NCI-H510A treated with DMSO at 0.1 percent for 48 hours (cell line): ENCODE measurements at regions not wholly inside any gene's neighbourhood (a gene's known extent, or its start where the extent isn't known, plus 50 kb on each side); places are given as distances from the start of the nearest gene placed in this dataset.

ENCODE experiments used
- DNase-seq: peaks from one replicate; lab custom pipeline; 2025; lab: John Stamatoyannopoulos, UW

DNA sequence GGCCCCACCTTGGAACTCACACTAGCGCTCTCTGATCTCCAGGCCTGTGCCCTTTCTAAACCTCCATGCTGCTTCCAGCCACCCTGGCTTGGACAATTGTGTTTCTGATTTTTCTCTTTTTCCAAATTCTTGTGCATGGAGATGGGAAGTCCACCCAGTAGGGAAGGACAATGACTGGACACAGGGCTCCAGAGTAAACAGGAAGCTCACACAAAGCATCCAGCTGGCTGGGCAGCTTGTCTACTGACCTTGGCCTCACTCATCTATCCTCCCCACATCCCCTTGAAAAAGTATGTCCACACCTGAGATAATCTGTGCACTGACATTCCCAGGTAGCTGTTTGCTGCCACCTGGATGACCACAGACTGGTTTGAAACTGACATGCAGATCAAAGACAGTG lies 331.2 kb upstream of the MAF start:
- DNase-seq = no peak

DNA sequence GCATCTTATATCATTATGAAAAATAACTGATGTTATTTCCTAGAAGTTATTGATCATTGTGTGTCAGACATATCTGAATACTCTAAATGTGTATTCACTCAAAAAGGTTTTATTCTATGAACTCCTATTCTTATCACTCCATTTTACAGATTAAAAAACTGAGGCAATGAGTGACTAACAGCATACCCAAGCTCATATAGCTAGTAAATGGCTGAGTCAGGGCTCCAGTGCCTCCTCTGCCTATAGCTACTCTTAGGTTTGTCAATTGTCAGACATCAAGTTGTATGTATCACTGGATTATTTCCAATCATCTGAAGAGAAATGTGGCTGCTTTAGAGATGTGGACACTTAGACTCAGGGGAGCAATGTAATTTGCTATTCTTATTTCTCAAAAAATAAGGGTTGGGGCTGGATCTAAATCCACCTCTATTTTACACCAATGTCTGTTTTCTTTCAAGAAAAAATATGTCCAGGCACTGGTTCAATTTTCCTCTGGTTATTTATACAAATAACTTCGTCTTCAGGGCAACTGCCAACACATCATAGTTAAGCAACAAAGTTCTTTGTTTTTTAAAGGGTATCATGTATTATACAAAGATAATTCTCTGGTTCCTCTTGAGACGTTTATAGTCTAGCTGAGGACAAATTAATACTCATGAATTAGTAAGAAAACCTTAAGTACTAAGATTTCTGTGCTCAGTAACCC lies 328.9 kb upstream of the MAF start:
- no peak for DNase-seq

- DNase-seq = no peak
Measured at GRCh38 chr16:79928142-79928873, 327.8 kb upstream of the MAF start.

DNA sequence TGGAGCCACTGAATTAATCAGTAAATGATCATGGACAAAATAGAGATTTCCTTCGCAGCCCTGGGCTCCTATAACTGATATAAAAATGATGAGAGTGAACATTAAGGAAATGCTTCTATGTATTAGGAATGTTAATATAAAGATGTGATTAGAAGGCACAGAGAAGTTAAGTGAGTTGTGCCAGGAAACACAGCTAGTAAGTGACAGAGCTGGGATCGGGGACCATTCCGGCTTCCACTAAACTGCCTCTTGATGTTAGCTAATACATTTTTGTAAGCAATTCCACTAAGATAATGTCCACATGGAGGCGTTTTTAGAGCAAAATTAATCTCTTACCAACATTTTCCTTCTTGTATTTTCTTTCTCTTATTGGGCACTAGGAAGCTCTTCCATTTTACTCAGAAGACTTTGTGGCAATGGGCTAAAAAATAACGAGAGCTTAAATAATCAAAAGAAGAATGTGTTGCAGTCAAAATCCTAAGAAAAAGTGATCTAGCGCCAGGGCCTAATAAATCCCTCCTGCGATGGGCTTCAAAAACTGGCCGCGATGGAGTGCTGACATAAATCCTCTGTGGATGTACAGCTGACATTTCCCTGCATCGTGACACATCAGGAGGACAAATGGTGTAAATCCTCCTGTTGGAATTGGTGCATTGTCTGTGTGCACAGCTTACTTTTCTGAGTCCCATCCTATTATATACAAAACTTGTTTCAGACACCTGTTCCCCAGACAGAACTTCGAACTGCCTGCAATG lies 326.1 kb upstream of the MAF start:
- no peak for DNase-seq

- no peak for DNase-seq
Measured at GRCh38 chr16:79923431-79923830, 322.9 kb upstream of the MAF start.

DNA sequence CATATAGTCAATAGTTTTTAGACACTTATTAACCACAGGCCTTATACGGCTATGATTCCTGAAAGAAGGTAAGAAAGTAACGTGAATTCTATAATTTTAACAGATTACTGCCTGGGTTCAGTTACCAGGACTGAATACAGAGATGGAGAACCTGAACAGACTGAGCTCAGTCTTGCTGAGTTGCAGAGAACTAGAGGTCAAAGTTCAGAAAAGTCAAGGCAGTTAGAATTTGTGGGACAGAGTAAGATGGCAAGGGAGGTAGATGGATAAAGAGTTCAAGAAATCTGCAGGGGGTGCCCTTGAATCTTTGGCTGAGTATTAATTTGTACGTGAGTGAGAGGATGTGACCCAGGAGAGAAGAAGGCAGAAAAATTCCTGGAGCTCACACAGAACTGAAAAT lies 320.1 kb upstream of the MAF start:
- DNase-seq = no peak

DNA sequence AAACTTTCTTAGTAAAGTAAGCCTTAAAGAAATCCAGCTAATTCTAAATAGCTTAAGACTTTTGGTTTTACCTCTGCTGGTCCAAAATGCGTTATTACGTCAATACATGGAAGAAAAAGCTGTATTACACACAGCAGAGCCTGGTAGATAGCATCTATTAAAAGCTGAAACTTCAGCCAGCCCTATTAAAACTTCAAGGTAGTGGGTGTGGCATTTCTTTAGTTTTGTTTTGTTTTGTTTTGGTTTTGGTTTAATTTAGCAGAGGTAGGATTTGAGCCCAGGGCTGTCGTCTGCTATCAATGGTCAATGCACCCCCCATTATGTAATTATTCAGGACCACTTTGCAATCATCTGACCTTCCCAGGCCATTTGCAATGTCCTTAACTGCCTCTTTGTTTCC lies 318.4 kb upstream of the MAF start:
- no peak for DNase-seq

DNA sequence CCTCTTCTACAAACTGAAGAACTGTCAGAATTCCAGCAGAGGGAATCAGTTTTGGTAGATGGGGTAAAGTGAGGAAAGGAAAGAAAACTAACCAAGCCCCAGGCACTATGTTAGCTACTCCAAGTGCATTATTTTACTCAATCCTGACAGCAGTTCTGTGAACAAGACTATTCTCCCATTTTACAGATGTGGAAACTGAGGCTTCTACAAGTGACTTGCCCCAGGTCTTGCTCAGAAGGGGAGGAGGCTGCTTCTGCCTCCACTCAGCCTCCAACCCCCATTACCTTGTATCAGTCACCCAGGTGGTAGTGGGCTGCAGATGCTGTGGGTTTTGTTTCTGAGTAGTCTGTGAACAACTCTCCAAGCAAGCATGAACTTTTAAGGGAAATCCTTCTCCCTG lies 315.2 kb upstream of the MAF start:
- DNase-seq = no peak

DNA sequence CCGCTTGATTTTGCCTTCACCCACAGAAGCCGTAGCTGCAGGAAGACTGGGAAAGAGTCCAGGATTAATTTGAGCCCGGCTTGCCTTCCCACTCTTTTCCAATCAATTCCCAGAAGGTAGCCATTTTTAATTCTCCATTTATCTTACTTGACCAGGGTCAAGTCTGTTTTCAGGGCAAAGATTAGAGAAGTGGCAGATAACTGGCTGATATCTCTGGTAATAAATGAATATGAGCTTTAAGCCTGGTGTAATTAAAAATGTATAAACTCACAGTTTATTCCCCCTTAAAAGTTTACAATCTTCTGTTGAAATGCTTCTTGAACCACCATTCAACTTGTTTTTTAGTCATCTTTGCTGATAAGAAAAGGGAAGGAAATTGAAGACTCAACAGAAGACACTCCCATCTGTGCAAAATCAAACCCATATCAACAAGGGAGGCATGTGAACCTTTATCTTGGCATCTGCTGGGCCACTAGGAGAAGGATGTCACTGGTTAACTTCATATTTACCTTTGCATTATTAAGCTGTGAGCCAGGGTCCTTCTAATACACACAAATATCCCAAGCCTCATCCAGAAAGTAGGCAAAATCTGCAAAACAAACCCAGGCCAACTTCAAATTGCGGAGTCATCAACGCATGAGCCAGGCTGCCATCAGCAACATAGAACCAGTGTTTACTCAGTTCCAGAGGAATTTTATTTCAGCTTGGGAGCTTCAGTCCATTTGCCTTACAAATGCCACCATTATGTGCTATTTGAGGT lies 314.6 kb upstream of the MAF start:
- DNase-seq = no peak

DNA sequence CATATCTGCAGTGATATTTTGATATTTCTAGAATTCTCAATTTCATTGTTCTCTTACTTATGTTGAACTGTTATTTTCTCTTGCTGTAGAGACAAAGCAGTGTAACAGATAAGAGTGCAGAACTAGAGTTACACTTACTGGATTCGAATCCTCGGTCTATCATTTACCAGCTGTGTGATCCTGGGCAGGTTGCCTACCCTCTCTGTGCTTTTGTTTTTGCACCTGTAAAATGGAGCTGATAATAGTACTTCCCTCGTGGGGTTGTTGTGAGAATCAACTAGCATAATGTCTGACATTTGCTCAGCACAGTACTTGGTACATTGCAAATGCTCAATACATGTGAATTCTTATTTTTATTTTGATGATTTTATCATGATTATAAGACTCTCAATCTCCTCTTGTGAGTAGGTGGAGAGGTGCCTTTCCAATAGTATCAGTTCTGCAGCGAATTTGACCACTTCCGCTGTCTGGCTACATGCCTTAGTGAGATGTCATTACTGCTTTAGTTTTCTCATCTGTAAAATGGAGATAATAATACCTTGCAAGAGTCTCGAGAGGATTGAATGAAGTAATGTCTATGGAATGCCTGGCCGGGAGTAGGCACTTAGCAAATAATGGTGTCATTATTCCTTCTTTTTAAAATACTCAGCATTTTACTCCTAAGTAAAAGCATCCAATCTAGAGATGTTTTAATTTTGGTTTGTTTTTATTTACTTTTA lies 312.2 kb upstream of the MAF start:
- DNase-seq = no peak

GRCh38 chr16:79911660-79912059 lies 311.1 kb upstream of the MAF start:
- no peak for DNase-seq

GRCh38 chr16:79909571-79909970 lies 309.0 kb upstream of the MAF start:
- no peak for DNase-seq

DNA sequence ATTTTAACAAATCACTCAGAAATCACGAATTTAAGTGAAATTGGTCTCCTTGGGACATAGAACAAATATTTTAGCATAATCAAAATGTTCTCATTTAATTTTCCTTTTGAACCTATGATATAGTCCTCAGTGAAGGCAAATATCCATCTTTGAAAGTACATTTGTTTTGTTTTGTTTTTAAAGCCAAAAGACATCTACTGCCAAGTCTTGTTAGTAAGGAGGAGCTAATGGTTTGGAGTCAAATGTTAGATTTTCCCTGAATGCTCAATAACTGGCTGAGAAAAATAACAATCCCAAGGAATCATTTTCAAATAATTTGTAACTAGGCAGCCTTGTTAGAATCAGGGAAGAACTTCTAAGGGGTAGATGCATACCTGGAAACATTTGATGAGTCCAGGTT lies 302.9 kb upstream of the MAF start:
- DNase-seq = no peak

DNA sequence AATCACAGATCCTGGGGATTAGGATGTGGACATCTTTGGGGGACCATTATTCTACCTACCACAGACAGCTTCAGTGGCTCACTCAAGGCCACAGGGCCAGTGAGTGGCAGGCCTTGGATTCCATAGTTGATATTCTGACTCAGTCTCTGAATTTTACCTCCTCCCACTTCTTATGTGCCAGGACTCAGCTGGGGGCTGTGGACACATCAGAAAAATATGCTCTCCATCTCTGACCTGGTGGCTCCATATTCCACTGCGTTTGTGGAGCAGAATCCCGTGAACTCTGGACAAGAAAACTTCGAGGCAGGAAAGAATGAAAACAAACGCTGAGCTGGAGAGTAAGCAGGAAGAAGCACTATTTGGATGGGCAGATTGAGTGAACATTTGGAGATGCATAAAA lies 301.8 kb upstream of the MAF start:
- DNase-seq = no peak

- no peak for DNase-seq
Measured at GRCh38 chr16:79901522-79901921, 301.0 kb upstream of the MAF start.

GRCh38 chr16:79899716-79900115 lies 299.2 kb upstream of the MAF start:
- no peak for DNase-seq

GRCh38 chr16:79899316-79899715 lies 298.8 kb upstream of the MAF start:
- no peak for DNase-seq

- DNase-seq = no peak
Measured at GRCh38 chr16:79898703-79899102, 298.2 kb upstream of the MAF start.

DNA sequence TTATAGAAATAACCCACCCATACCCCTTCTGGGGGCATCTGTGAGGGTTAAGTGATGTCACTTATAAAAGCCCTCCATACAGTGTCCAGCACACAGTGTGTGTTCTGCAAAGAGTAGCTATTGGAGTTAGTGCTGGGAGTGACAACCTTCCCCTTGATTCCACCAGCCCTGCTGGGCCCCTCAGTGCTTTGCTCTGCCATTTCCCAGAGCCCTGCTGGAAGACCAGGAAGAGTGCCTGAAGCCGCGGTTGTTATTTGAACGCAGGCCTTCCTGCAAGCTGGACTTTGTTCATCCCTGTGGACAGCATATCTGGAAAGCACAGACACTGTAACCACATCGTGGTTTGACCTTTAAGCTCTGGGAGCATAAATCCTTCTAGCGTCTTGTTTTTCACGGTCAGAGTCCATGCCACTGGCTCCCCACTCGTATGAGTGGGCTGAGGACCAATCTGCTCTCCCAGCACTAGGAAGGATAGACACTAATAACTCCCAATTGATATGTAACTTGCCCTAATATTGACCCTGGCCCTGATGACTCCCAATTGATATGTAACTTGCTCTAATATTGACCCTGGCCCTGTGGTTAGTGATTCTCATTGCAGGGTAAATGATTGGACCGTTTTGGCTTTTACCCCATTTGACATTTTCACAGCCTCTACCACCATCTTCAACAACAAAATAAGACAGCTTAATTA lies 297.1 kb upstream of the MAF start:
- no peak for DNase-seq

DNA sequence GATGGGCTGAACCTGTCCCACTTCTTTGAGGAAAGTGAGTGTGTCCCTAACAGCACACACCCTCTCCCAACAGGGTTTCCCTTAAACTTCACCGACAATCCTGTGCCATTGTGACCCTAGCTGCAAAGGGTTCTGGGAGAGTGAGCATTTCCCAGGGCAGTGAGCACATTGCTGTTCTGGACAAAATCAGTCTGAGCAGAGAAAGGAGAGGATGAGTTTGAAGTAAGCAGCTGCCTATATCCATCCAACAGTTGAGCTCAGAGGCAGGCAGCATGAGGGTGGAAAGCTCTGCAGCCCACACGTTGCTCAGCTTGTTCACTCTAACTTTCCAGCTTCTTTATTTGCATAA lies 296.5 kb upstream of the MAF start:
- no peak for DNase-seq

- no peak for DNase-seq
Measured at GRCh38 chr16:79895917-79896203, 295.3 kb upstream of the MAF start.
